ENCODE measurements at regions not wholly inside any gene's neighbourhood (a gene's known extent, or its start where the extent isn't known, plus 50 kb on each side); places are given as distances from the start of the nearest gene placed in this dataset.

- TF ChIP-seq SIN3A (IDR thresholded peaks at IDR 0.05; ENCODE audit: low read depth) (no peak), POLR2AphosphoS5 (IDR thresholded peaks at IDR 0.05; ENCODE audit: low read depth, low read length) (no peak), SP1 (IDR thresholded peaks at IDR 0.05; ENCODE audit: low read depth) (no peak), EZH2 (IDR thresholded peaks at IDR 0.05) (no peak), CEBPB (IDR thresholded peaks at IDR 0.05; ENCODE audit: low read depth) (no peak), TCF7L2 (IDR thresholded peaks at IDR 0.05; ENCODE audit: borderline replicate concordance, extremely low read depth, insufficient read depth, insufficient read length) (no peak), EGR1 (IDR thresholded peaks at IDR 0.05; ENCODE audit: low read depth) (no peak), FOSL1 (IDR thresholded peaks at IDR 0.05; ENCODE audit: low read depth) (no peak), ATF3 (IDR thresholded peaks at IDR 0.05) (no peak), POLR2A (IDR thresholded peaks at IDR 0.05; ENCODE audit: borderline replicate concordance, extremely low read depth, insufficient read depth, insufficient read length) (no peak), EZH2phosphoT487 (IDR thresholded peaks at IDR 0.05; ENCODE audit: borderline replicate concordance) (no peak), YY1 (IDR thresholded peaks at IDR 0.05; ENCODE audit: extremely low read depth, insufficient replicate concordance, low read depth, low read length) (no peak)
- TF ChIP-seq, protein P1, sequence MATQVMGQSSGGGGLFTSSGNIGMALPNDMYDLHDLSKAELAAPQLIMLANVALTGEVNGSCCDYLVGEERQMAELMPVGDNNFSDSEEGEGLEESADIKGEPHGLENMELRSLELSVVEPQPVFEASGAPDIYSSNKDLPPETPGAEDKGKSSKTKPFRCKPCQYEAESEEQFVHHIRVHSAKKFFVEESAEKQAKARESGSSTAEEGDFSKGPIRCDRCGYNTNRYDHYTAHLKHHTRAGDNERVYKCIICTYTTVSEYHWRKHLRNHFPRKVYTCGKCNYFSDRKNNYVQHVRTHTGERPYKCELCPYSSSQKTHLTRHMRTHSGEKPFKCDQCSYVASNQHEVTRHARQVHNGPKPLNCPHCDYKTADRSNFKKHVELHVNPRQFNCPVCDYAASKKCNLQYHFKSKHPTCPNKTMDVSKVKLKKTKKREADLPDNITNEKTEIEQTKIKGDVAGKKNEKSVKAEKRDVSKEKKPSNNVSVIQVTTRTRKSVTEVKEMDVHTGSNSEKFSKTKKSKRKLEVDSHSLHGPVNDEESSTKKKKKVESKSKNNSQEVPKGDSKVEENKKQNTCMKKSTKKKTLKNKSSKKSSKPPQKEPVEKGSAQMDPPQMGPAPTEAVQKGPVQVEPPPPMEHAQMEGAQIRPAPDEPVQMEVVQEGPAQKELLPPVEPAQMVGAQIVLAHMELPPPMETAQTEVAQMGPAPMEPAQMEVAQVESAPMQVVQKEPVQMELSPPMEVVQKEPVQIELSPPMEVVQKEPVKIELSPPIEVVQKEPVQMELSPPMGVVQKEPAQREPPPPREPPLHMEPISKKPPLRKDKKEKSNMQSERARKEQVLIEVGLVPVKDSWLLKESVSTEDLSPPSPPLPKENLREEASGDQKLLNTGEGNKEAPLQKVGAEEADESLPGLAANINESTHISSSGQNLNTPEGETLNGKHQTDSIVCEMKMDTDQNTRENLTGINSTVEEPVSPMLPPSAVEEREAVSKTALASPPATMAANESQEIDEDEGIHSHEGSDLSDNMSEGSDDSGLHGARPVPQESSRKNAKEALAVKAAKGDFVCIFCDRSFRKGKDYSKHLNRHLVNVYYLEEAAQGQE (IDR thresholded peaks at IDR 0.05; ENCODE audit: low read depth) = no peak
- TF ChIP-seq, protein P2, sequence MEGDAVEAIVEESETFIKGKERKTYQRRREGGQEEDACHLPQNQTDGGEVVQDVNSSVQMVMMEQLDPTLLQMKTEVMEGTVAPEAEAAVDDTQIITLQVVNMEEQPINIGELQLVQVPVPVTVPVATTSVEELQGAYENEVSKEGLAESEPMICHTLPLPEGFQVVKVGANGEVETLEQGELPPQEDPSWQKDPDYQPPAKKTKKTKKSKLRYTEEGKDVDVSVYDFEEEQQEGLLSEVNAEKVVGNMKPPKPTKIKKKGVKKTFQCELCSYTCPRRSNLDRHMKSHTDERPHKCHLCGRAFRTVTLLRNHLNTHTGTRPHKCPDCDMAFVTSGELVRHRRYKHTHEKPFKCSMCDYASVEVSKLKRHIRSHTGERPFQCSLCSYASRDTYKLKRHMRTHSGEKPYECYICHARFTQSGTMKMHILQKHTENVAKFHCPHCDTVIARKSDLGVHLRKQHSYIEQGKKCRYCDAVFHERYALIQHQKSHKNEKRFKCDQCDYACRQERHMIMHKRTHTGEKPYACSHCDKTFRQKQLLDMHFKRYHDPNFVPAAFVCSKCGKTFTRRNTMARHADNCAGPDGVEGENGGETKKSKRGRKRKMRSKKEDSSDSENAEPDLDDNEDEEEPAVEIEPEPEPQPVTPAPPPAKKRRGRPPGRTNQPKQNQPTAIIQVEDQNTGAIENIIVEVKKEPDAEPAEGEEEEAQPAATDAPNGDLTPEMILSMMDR (IDR thresholded peaks at IDR 0.05 in 2 of 3, conservative IDR thresholded peaks at IDR 0.05 in 1 of 3; ENCODE audit: borderline replicate concordance in 1 of 3, insufficient read depth in 1 of 3, low read depth in 2 of 3, low read length in 2 of 3) = no peak
Measured at GRCh38 chr7:98731651-98732050, 114.6 kb downstream of the NPTX2 start.

All from HCT116 (cell line).